GM12872 (cell line): ENCODE measurements at regions not wholly inside any gene's neighbourhood (a gene's known extent, or its start where the extent isn't known, plus 50 kb on each side); places are given as distances from the start of the nearest gene placed in this dataset.

Experiments used
- CTCF ChIP-seq: IDR thresholded peaks from 3 replicates; pipeline ENCODE4 v1.5.1; 2011; ENCODE audit warnings: low read depth, mild to moderate bottlenecking, low read length, moderate library complexity; ENCODE audit not compliant: insufficient read depth

- TF ChIP-seq CTCF, result no peak
These were observed 120.4 kb upstream of the SDK1 start for GRCh38 chr7:3180604-3181003.

- no peak for TF ChIP-seq CTCF
These were observed 113.5 kb upstream of the SDK1 start for GRCh38 chr7:3187444-3188040.

GRCh38 chr7:3188946-3189345 lies 112.1 kb upstream of the SDK1 start:
- TF ChIP-seq CTCF, result no peak

GRCh38 chr7:3191548-3191947 lies 109.5 kb upstream of the SDK1 start:
- TF ChIP-seq CTCF, result no peak

GRCh38 chr7:3192669-3193068 lies 108.4 kb upstream of the SDK1 start:
- TF ChIP-seq CTCF, result no peak

GRCh38 chr7:3193379-3194120 lies 107.5 kb upstream of the SDK1 start:
- TF ChIP-seq CTCF, result no peak

- no peak for TF ChIP-seq CTCF
These were observed 106.4 kb upstream of the SDK1 start for GRCh38 chr7:3194501-3195141.
